ENCODE measurements at regions not wholly inside any gene's neighbourhood (a gene's known extent, or its start where the extent isn't known, plus 50 kb on each side); places are given as distances from the start of the nearest gene placed in this dataset.

DNA sequence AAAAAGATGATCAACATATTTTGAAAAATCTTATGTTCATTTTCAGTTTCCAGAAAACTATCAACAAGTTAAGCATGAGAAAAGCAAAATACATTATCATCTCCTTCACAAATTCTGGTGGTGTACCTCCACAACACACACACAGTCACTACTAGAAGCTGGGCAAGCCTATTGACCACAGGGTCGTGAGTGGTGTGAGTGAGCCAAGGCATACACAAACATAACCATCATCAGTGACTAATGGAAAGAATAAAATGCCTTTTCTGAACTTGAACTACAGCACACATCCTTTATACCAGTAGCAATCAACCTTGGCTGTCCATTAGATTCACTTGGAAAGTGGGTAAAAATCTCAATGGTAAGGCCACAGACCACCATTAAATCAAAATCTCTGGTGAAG, 180.2 kb downstream of the FAM47B start:
- ChIA-PET POLR2A (no interaction called here), CTCF (no interaction called here)
- no peaks in the 10 kb centered on the region for H3K9me3 ChIP-seq (ENCODE audit: control insufficient read depth, insufficient read depth, low read depth, low read length)
- no peak overlapping the region for H3K4me3 ChIP-seq (ENCODE audit: low read depth, low read length)
- no peak overlapping the region for H3K27ac ChIP-seq (ENCODE audit: extremely low read depth, low read depth, low read length)
- TF ChIP-seq ZBTB7A (tag by site-specific recombination; IDR thresholded peaks at IDR 0.05; ENCODE audit: low read depth) (no peak), ZNF473 (tag by site-specific recombination; IDR thresholded peaks at IDR 0.05) (no peak), ZNF837 (tag by site-specific recombination; IDR thresholded peaks at IDR 0.05) (no peak), GLI2 (tag by site-specific recombination; IDR thresholded peaks at IDR 0.05; ENCODE audit: borderline replicate concordance, low read depth) (no peak), SCRT2 (tag by site-specific recombination; IDR thresholded peaks at IDR 0.05) (no peak), ZBTB8A (tag by site-specific recombination; IDR thresholded peaks at IDR 0.05) (no peak), ZNF335 (tag by site-specific recombination; conservative IDR thresholded peaks at IDR 0.05) (no peak), ZNF514 (tag by site-specific recombination; IDR thresholded peaks at IDR 0.05) (no peak)
- TF ChIP-seq, protein P1, sequence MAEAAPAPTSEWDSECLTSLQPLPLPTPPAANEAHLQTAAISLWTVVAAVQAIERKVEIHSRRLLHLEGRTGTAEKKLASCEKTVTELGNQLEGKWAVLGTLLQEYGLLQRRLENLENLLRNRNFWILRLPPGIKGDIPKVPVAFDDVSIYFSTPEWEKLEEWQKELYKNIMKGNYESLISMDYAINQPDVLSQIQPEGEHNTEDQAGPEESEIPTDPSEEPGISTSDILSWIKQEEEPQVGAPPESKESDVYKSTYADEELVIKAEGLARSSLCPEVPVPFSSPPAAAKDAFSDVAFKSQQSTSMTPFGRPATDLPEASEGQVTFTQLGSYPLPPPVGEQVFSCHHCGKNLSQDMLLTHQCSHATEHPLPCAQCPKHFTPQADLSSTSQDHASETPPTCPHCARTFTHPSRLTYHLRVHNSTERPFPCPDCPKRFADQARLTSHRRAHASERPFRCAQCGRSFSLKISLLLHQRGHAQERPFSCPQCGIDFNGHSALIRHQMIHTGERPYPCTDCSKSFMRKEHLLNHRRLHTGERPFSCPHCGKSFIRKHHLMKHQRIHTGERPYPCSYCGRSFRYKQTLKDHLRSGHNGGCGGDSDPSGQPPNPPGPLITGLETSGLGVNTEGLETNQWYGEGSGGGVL (tag by site-specific recombination; IDR thresholded peaks at IDR 0.05): no peak
- H3K4me1 ChIP-seq (ENCODE audit: control insufficient read depth, insufficient read depth, low read length): no peaks in the 10 kb centered on the region
- no peaks in the 10 kb centered on the region for H3K36me3 ChIP-seq (ENCODE audit: control insufficient read depth in 2 of 2, insufficient read depth in 1 of 2, low read length in 2 of 2)

GRCh38 chrX:35149517-35149916, 206.9 kb downstream of the FAM47B start:
- Histone ChIP-seq H3K36me3 (ENCODE audit: control insufficient read depth in 2 of 2, insufficient read depth in 1 of 2, low read length in 2 of 2) (no peaks in the 10 kb centered on the region), H3K9me3 (ENCODE audit: control insufficient read depth, insufficient read depth, low read depth, low read length) (no peaks in the 10 kb centered on the region), H3K4me3 (ENCODE audit: low read depth, low read length) (no peak overlapping the region), H3K4me1 (ENCODE audit: control insufficient read depth, insufficient read depth, low read length) (no peaks in the 10 kb centered on the region), H3K27ac (ENCODE audit: extremely low read depth, low read depth, low read length) (no peak overlapping the region)
- ChIA-PET CTCF (no interaction called here), POLR2A (no interaction called here)
- TF ChIP-seq ZNF571 (tag by site-specific recombination; IDR thresholded peaks at IDR 0.05) (no peak), INSM2 (tag by site-specific recombination; IDR thresholded peaks at IDR 0.05) (no peak), ZNF449 (tag by site-specific recombination; IDR thresholded peaks at IDR 0.05) (no peak), ZNF529 (tag by site-specific recombination; IDR thresholded peaks at IDR 0.05; ENCODE audit: insufficient replicate concordance) (no peak), HOXA7 (CRISPR knock-in tag; IDR thresholded peaks at IDR 0.05; ENCODE audit: borderline replicate concordance) (no peak), ZNF623 (tag by site-specific recombination; IDR thresholded peaks at IDR 0.05) (no peak), ZSCAN5A (tag by site-specific recombination; IDR thresholded peaks at IDR 0.05) (no peak), ZSCAN23 (tag by site-specific recombination; IDR thresholded peaks at IDR 0.05) (no peak), YY2 (tag by site-specific recombination; IDR thresholded peaks at IDR 0.05) (no peak), ZNF335 (tag by site-specific recombination; conservative IDR thresholded peaks at IDR 0.05) (no peak), ZBTB48 (tag by site-specific recombination; IDR thresholded peaks at IDR 0.05) (no peak), ZNF776 (tag by site-specific recombination; IDR thresholded peaks at IDR 0.05; ENCODE audit: borderline replicate concordance) (no peak), CTCF (tag by site-specific recombination; IDR thresholded peaks at IDR 0.05) (no peak), ZNF792 (tag by site-specific recombination; IDR thresholded peaks at IDR 0.05) (no peak), ZNF558 (tag by site-specific recombination; IDR thresholded peaks at IDR 0.05) (no peak), ZNF341 (tag by site-specific recombination; IDR thresholded peaks at IDR 0.05; ENCODE audit: low read depth) (no peak), ZNF549 (tag by site-specific recombination; IDR thresholded peaks at IDR 0.05) (no peak)
- TF ChIP-seq, protein P2, sequence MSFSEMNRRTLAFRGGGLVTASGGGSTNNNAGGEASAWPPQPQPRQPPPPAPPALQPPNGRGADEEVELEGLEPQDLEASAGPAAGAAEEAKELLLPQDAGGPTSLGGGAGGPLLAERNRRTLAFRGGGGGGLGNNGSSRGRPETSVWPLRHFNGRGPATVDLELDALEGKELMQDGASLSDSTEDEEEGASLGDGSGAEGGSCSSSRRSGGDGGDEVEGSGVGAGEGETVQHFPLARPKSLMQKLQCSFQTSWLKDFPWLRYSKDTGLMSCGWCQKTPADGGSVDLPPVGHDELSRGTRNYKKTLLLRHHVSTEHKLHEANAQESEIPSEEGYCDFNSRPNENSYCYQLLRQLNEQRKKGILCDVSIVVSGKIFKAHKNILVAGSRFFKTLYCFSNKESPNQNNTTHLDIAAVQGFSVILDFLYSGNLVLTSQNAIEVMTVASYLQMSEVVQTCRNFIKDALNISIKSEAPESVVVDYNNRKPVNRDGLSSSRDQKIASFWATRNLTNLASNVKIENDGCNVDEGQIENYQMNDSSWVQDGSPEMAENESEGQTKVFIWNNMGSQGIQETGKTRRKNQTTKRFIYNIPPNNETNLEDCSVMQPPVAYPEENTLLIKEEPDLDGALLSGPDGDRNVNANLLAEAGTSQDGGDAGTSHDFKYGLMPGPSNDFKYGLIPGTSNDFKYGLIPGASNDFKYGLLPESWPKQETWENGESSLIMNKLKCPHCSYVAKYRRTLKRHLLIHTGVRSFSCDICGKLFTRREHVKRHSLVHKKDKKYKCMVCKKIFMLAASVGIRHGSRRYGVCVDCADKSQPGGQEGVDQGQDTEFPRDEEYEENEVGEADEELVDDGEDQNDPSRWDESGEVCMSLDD (tag by site-specific recombination; IDR thresholded peaks at IDR 0.05): no peak

Data from HEK293 (cell line).